ENCODE measurements at regions not wholly inside any gene's neighbourhood (a gene's known extent, or its start where the extent isn't known, plus 50 kb on each side); places are given as distances from the start of the nearest gene placed in this dataset.

DNA sequence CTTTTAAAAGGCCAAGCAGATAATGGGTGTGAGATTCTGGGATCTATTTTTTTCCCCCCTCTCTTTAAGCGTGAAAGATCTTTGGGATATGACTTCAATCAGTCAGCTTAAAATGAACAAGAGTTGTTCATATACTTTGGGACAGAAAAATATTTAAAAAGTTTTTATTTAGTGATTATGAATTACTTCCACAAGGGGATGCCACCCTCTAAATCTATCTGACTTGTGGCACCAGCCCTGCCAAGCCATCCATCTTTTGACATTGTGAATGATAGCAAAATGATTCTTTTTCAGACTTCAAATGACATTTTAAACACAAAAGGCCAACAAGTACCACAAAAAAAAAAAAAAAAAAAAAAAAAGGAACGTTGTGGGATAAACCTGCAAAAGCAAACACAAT lies 111.0 kb upstream of the HMHB1 start:
- Histone ChIP-seq H3K27me3 (ENCODE audit: control insufficient read depth in 2 of 2, insufficient read depth in 2 of 2, low read length in 2 of 2) (no peaks in the 10 kb centered on the region), H3K9ac (ENCODE audit: insufficient read depth in 1 of 2, low read depth in 2 of 2, low read length in 2 of 2) (no peak overlapping the region), H3K27ac (ENCODE audit: extremely low read depth, low read depth, low read length) (no peak overlapping the region), H3K36me3 (ENCODE audit: control insufficient read depth, insufficient read depth, low read length) (no peaks in the 10 kb centered on the region), H3K4me1 (replicated peaks in 1 of 2; ENCODE audit: control insufficient read depth in 2 of 2, insufficient read depth in 2 of 2, low read length in 2 of 2) (no peaks in the 10 kb centered on the region; a peak in 1 of 5 replicates), H4K20me1 (replicated peaks; ENCODE audit: control insufficient read depth, insufficient read depth, low read length) (no peaks in the 10 kb centered on the region), H3K9me1 (ENCODE audit: control insufficient read depth, insufficient read depth, low read length) (no peaks in the 10 kb centered on the region), H3K79me2 (ENCODE audit: control insufficient read depth, insufficient read depth, low read length) (no peaks in the 10 kb centered on the region), H3K4me3 (no peak overlapping the region), H3K9me3 (replicated peaks; ENCODE audit: control insufficient read depth, insufficient read depth, low read depth, low read length) (no peaks in the 10 kb centered on the region), H2AFZ (ENCODE audit: low read depth, low read length) (no peak overlapping the region), H3K4me2 (ENCODE audit: insufficient read depth, low read length) (no peak overlapping the region)
- whole genome bisulfite sequencing (ENCODE audit: insufficient coverage, low coverage, missing lambda C conversion rate) = 0% methylated on average over 1 of the region's 2 CpGs
- DNase-seq (ENCODE audit: extremely low read depth in 1 of 4, low spot score in 3 of 4) = no peak
- no peak for FAIRE-seq
- ATAC-seq = no peak
- BruUV-seq (replicated peaks) = no TSS peak
- intact Hi-C loops (cut with micrococcal nuclease) (no loop called here), in situ Hi-C loops (cut with MboI) (no loop called here)
- ChIA-PET CTCF (ENCODE audit: low intra/inter-chr PET ratio) (no interaction called here), POLR2A (interaction anchor here (0.6 kb wide), 1 partner anchor 36 kb away, joined by 4 read pairs; no protein-coding TSS in a partner anchor)
- TF ChIP-seq, protein P1, sequence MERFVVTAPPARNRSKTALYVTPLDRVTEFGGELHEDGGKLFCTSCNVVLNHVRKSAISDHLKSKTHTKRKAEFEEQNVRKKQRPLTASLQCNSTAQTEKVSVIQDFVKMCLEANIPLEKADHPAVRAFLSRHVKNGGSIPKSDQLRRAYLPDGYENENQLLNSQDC (CRISPR knock-in tag; IDR thresholded peaks at IDR 0.05) = no peak
- TF ChIP-seq, protein P2, sequence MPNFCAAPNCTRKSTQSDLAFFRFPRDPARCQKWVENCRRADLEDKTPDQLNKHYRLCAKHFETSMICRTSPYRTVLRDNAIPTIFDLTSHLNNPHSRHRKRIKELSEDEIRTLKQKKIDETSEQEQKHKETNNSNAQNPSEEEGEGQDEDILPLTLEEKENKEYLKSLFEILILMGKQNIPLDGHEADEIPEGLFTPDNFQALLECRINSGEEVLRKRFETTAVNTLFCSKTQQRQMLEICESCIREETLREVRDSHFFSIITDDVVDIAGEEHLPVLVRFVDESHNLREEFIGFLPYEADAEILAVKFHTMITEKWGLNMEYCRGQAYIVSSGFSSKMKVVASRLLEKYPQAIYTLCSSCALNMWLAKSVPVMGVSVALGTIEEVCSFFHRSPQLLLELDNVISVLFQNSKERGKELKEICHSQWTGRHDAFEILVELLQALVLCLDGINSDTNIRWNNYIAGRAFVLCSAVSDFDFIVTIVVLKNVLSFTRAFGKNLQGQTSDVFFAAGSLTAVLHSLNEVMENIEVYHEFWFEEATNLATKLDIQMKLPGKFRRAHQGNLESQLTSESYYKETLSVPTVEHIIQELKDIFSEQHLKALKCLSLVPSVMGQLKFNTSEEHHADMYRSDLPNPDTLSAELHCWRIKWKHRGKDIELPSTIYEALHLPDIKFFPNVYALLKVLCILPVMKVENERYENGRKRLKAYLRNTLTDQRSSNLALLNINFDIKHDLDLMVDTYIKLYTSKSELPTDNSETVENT (CRISPR knock-in tag; IDR thresholded peaks at IDR 0.05) = no peak
- TF ChIP-seq, protein P3, sequence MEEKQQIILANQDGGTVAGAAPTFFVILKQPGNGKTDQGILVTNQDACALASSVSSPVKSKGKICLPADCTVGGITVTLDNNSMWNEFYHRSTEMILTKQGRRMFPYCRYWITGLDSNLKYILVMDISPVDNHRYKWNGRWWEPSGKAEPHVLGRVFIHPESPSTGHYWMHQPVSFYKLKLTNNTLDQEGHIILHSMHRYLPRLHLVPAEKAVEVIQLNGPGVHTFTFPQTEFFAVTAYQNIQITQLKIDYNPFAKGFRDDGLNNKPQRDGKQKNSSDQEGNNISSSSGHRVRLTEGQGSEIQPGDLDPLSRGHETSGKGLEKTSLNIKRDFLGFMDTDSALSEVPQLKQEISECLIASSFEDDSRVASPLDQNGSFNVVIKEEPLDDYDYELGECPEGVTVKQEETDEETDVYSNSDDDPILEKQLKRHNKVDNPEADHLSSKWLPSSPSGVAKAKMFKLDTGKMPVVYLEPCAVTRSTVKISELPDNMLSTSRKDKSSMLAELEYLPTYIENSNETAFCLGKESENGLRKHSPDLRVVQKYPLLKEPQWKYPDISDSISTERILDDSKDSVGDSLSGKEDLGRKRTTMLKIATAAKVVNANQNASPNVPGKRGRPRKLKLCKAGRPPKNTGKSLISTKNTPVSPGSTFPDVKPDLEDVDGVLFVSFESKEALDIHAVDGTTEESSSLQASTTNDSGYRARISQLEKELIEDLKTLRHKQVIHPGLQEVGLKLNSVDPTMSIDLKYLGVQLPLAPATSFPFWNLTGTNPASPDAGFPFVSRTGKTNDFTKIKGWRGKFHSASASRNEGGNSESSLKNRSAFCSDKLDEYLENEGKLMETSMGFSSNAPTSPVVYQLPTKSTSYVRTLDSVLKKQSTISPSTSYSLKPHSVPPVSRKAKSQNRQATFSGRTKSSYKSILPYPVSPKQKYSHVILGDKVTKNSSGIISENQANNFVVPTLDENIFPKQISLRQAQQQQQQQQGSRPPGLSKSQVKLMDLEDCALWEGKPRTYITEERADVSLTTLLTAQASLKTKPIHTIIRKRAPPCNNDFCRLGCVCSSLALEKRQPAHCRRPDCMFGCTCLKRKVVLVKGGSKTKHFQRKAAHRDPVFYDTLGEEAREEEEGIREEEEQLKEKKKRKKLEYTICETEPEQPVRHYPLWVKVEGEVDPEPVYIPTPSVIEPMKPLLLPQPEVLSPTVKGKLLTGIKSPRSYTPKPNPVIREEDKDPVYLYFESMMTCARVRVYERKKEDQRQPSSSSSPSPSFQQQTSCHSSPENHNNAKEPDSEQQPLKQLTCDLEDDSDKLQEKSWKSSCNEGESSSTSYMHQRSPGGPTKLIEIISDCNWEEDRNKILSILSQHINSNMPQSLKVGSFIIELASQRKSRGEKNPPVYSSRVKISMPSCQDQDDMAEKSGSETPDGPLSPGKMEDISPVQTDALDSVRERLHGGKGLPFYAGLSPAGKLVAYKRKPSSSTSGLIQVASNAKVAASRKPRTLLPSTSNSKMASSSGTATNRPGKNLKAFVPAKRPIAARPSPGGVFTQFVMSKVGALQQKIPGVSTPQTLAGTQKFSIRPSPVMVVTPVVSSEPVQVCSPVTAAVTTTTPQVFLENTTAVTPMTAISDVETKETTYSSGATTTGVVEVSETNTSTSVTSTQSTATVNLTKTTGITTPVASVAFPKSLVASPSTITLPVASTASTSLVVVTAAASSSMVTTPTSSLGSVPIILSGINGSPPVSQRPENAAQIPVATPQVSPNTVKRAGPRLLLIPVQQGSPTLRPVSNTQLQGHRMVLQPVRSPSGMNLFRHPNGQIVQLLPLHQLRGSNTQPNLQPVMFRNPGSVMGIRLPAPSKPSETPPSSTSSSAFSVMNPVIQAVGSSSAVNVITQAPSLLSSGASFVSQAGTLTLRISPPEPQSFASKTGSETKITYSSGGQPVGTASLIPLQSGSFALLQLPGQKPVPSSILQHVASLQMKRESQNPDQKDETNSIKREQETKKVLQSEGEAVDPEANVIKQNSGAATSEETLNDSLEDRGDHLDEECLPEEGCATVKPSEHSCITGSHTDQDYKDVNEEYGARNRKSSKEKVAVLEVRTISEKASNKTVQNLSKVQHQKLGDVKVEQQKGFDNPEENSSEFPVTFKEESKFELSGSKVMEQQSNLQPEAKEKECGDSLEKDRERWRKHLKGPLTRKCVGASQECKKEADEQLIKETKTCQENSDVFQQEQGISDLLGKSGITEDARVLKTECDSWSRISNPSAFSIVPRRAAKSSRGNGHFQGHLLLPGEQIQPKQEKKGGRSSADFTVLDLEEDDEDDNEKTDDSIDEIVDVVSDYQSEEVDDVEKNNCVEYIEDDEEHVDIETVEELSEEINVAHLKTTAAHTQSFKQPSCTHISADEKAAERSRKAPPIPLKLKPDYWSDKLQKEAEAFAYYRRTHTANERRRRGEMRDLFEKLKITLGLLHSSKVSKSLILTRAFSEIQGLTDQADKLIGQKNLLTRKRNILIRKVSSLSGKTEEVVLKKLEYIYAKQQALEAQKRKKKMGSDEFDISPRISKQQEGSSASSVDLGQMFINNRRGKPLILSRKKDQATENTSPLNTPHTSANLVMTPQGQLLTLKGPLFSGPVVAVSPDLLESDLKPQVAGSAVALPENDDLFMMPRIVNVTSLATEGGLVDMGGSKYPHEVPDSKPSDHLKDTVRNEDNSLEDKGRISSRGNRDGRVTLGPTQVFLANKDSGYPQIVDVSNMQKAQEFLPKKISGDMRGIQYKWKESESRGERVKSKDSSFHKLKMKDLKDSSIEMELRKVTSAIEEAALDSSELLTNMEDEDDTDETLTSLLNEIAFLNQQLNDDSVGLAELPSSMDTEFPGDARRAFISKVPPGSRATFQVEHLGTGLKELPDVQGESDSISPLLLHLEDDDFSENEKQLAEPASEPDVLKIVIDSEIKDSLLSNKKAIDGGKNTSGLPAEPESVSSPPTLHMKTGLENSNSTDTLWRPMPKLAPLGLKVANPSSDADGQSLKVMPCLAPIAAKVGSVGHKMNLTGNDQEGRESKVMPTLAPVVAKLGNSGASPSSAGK (IDR thresholded peaks at IDR 0.05) = no peak
- no peak for TF ChIP-seq ZNF140 (CRISPR knock-in tag; IDR thresholded peaks at IDR 0.05)
- TF ChIP-seq, protein P4, sequence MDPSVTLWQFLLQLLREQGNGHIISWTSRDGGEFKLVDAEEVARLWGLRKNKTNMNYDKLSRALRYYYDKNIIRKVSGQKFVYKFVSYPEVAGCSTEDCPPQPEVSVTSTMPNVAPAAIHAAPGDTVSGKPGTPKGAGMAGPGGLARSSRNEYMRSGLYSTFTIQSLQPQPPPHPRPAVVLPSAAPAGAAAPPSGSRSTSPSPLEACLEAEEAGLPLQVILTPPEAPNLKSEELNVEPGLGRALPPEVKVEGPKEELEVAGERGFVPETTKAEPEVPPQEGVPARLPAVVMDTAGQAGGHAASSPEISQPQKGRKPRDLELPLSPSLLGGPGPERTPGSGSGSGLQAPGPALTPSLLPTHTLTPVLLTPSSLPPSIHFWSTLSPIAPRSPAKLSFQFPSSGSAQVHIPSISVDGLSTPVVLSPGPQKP (CRISPR knock-in tag; IDR thresholded peaks at IDR 0.05) = no peak
- no peak for TF ChIP-seq MAFG (tag; conservative IDR thresholded peaks at IDR 0.05)
- no peak for TF ChIP-seq ATF1 (CRISPR knock-in tag; IDR thresholded peaks at IDR 0.05)
- no peak for TF ChIP-seq ATF1 (tag; IDR thresholded peaks at IDR 0.05)

Measured in K562 (cell line).